ENCODE measurements at regions not wholly inside any gene's neighbourhood (a gene's known extent, or its start where the extent isn't known, plus 50 kb on each side); places are given as distances from the start of the nearest gene placed in this dataset.

- no peak for DNase-seq
Observed at GRCh38 chr20:50242548-50242862, 51.9 kb downstream of the CEBPB start.

GRCh38 chr20:50242863-50243609 is 52.4 kb downstream of the CEBPB start:
- peak; percentile 78 for DNase-seq

GRCh38 chr20:50243610-50244351 is 53.2 kb downstream of the CEBPB start:
- no peak for DNase-seq

GRCh38 chr20:50244352-50245149 is 53.9 kb downstream of the CEBPB start:
- no peak for DNase-seq

GRCh38 chr20:50245498-50246366 is 55.1 kb downstream of the CEBPB start:
- DNase-seq, result no peak

- no peak for DNase-seq
Observed at GRCh38 chr20:50246367-50247195, 56.0 kb downstream of the CEBPB start.

GRCh38 chr20:50247196-50248094 is 56.8 kb downstream of the CEBPB start:
- DNase-seq, result no peak

GRCh38 chr20:50248104-50248641 is 57.5 kb downstream of the CEBPB start:
- no peak for DNase-seq

- DNase-seq, result no peak
Observed at GRCh38 chr20:50249447-50250388, 59.1 kb downstream of the CEBPB start.

DNA sequence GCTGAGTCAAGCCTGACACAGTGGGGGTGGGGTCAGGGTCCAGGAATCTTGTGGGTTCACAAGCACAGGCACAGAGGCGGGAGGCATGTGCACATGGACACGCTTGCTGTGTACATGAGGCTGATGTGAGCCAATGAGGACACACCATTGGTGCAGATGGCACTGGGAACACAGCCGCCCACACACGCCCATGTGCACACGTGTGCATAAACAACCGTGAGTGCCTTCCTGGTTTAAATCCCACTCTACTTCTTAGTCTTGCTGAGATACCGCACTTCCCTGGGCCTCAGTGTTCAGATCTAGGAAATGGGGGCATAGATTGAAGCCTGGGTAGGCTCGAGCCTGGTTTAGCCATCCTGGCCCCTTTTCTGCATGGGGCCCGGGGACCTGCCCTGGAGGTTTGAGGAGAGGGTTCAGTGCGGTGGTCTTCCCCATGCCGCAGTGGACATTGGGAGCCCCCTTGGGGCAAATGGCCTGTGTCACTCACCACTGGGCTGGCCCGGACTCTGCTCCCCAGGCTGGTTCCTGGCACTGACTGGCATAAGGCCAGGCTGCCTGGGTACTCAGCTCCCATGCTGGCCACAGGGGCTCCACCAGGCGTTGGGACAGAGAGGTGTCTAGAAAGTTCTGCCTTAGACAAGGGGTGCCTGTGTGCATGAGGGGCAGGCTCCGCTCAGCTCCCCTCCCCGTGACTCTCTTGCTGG is 60.2 kb downstream of the CEBPB start:
- no peak for DNase-seq

GRCh38 chr20:50251383-50251748 is 60.7 kb downstream of the CEBPB start:
- no peak for DNase-seq

DNA sequence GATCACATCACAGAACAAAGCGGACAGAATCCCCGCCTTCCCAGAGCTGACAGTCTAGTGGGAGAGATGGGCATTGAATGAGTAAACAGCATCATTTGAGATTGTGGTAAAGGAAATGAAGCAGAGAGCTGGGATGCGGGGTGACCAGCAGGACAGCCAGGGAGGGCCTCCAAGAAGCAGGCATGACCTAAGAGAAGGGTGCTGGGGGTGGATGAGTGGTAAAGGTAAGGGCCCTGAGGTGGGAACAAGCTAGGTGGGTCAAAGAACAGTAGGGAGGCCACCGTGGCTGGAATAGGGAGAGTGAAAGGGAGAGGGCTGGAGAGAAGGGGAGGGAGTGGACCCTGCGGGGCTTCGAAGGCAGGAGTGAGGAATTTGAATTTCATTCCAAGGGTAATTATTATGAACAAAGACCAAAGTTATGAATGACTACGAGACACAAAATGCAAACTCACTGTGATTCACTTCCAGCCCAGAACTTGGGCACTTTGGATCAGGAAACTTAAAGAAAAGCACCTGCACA is 61.4 kb downstream of the CEBPB start:
- no peak for DNase-seq

DNA sequence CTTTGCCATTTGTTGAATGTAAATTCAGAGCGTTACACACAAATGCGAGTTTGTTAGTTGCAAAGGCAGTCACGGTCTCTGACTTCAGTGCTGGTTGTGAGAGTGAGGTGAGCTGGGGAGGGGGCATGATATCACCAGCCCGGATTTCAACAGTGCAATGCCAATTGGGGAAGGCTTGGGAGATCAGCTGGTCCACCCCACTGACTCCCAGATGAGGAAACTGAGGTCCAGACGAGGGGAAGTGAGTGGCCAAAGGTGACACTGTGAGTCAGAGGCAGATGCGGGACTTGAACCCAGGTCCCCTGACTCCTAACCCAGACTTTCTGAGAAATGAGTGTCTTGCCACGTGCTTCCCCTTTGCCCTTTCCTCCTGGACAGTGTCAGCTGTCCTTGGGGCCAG is 62.1 kb downstream of the CEBPB start:
- DNase-seq, result no peak

GRCh38 chr20:50253101-50253500 is 62.5 kb downstream of the CEBPB start:
- DNase-seq, result no peak

DNA sequence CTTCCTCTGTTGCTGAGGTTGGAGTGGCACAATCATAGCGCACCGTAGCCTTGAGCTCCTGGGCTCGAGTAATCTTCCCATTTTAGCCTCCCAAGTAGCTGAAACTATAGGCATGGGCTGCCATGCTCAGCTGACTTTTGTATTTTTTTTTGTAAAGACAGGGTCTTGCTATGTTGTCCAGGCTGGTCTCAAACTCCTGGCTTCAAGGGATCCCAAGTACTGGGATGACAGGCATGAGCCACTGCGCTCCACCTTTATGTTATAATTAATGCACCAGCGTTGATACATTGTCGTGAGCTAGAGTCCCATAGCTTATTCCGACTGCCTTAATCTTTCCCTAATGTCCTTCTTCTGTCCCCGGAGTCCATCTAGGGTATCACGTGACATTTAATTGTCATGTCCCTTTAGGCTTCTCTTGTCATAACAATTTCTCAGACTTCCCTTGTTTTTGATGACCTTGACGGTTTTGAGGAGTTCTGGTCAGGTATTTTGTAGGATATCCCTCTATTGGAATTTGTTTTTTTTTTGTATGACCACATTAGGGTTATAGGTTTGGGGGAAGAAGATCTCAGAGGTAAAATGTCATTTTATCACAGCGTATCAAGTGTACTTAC is 63.9 kb downstream of the CEBPB start:
- no peak for DNase-seq

DNA sequence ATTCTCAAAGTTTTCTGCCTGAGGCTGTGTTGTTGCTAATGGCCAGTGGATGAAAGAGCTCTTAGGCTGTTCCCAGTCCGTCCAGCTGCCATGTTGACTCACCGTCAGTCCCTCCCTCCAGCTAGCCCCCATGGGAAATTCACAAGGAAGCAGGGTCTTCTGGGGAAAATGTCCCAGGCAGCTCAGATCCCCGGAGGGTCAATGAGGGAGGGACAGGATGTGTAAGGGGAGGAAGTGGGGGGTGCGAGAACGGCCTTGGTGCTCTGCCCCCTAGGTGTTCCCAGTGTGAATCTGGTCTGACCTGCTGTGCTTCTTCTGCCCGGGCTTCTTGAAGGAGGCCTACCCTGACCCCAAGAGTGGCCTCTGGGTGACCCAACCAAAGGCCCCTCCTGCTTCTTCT is 65.9 kb downstream of the CEBPB start:
- DNase-seq, result no peak

DNA sequence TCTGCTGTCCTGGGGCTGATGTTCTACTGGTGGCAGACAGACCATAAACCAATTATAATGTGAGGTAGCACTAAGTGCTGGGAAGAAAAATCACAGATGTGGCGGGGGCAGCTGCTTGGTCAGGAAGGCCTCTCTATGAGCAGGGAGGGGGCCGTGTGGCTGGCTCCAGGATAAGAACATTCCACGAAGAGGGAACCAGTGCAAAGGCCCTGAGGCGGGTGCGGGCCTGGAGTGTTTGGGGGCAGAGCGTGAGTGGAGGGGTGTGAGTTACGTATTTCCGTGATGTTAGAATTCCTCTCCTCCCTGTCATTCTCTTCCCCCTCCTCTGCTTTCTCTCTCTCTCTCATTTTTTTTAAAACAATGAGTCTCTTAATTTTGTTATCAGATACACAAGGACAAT is 67.2 kb downstream of the CEBPB start:
- DNase-seq, result no peak
